CD1c-positive myeloid dendritic cell (primary cell): ENCODE measurements at regions not wholly inside any gene's neighbourhood (a gene's known extent, or its start where the extent isn't known, plus 50 kb on each side); places are given as distances from the start of the nearest gene placed in this dataset.

Experiments used
- DNase-seq: peaks from one replicate; pipeline ENCODE4 v3.0.0-alpha.2; 2016; ENCODE audit errors: extremely low spot score

DNA sequence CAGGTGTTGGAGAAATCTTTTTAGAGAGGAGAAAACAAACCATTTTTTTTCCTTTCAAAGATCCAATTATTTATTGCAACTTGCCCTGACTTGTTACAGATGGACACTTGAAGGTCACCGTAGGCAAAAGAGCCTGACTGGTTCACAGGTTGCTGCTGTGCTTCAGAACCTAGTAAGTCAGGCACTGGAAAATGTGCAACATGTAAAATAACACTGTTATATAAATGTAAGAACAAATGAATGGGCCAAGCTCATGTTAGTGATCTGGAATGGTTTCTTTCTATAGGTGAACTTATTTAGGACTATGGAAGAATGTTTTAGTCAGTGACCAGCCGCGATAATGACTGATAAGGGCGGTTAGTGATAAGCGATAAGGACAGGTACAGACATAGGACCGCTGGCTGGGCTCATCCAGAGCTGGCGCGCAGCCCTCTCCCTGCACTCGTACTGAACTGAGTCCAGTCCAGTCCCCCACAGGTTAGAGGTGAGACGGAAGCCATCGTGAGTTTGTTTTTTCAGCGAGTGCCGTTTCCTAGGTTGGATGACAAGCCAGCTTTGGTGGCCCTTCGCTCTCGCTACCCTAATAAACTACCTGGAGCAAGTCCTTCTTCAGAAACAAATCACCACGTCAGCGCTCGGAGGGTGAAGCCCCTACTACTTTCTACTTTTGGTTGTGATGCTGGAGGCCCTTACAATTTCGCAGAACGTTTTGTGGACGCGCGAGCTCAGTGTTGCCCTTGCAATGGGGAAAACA lies 94.4 kb upstream of the PRDM1 start:
- DNase-seq: no peak

DNA sequence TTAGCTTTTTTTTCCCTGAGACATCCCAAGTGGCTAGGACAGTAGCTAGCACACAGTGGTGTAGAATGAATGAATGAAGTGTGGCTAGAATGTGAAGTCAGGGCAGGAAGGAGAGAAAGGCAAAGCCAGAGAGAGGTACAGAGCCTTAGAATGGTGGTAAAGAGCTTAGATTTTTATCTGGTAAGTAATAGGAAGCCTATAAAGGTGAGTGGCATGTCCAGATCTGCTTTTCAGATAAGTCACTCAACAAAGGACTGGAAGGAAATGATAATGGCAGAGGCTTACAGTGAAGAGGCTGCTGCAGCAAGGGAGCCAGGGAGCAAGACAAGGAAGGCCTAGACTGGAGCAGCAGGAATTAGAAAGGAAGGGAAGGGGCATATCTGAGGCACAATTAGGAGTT lies 96.0 kb upstream of the PRDM1 start:
- DNase-seq: no peak

DNA sequence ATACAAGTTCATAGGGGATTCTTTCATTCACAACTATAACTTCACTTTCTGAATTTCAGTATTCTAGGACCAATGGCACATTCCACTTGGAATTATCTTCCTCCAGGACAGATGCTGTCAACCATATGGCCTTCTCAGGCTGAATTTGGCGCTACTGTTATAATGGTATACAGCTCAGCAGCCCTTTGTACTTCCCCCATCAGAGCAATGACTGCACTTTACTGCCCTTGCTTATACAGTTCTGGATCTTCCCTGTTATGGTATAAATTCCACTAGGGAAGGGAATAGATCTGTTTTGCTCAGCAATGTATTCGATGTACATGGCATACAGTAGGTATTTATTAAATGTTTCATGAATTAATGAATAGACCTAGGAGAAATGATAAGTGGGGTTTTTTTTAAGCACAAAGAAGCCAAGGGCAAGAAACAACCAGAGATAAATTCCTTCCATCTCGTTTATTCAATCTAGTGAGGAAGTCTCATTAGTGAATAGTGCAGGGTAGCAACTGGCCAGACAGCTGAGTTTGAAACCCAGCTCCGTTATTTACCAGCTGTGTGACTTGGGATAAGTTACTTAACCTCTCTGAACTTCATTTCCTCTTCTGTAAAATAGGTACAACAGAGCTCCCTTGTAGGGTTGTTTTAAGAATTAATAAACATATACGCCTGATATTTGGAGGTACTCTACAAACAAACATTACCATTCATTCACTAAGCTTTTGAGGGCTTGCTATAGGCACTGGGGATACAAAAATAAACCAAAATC lies 97.1 kb upstream of the PRDM1 start:
- DNase-seq: no peak

DNA sequence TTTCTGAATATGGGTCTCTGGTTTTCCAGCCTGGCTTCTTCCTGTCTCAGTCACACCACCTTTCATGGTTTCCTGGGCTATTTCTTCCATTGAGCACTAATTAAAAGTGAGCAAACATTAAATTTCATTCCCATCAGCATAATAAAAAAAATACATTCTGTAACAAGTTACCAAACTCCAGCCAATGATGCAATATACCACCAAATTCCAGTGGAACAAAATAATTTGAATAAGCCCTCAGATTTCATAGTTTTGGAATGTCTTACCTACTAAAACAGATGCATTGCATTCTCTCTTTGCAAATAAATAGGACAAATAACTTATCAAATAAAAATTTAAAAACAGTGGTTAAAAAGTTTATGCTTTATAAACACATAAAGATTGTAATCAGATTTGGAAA lies 97.8 kb upstream of the PRDM1 start:
- no peak for DNase-seq

DNA sequence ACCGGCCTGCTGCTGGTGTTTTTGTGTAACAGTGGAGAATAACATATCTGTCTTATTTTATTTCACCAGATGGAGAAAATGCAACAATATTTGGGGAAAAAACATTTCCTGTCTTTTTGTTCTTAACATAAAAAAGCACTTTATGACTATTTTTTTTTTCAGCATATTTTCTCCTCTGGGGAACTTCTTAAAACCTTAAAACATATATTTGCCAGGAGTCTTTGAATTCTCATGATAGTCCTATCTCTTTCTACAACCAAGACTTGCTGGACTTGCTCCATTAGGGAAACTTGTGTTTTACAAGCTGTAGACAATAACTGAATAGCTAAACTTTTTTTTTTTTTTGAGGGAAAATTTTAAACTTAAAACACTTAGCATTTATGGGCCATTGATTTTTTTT lies 98.6 kb upstream of the PRDM1 start:
- no peak for DNase-seq

DNA sequence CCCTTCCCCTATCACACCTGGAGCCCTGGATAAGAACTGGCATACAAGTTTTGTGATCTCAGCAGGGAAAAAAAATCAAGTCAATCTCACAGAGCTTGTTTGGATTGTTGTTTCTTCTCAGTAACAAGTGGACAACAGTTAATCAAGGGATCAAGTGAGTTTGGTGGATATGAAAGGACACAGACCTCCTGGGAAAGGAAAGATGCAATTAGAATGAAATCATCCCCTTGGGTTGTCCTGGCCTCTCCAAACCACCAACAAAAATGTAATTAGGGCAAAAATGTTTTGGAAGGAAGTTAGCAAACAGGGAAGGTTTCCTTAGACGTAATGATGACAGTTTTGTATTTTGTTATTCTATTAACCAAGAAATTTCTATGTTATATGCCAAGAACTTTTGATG lies 99.1 kb upstream of the PRDM1 start:
- no peak for DNase-seq

DNA sequence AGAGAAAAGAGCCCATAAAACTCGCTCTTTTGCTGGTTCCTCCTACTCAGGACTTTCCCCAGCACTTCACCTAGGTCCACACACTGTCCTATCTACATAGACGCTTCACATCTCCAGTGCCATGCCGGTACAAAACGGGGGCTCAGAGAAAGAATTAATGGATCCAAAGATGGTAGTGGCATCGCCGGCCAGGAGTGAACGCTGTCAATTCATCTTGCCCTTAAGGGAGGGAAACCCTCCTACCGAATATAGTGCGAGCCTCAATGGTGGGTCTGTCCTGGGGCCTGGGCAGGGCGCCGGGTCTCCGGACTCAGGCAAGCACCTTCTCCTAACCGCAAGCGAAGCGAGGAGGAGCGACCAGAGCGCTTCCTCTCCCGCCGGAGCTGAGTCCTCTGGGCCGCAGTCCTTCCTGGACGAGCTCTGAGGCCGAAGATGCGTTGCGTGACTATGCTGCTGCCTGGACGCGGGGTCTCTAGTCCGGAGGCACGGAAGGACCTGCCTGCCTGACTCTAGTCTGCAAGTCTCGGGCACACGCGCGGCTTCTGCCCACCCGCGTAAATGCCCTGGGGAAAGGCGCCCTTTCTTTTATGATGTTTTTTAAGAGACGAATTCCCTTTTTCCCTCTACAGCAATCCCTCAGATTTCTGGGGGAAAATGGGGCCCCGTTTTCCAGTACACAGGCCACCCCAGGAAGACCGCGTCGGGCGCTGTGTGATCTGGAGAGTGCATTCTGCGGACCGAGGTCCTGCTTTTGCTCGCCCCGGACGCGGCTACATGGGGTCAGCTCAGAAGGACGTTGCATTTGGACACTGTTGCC lies 100.1 kb upstream of the PRDM1 start:
- DNase-seq: peak; percentile 52

DNA sequence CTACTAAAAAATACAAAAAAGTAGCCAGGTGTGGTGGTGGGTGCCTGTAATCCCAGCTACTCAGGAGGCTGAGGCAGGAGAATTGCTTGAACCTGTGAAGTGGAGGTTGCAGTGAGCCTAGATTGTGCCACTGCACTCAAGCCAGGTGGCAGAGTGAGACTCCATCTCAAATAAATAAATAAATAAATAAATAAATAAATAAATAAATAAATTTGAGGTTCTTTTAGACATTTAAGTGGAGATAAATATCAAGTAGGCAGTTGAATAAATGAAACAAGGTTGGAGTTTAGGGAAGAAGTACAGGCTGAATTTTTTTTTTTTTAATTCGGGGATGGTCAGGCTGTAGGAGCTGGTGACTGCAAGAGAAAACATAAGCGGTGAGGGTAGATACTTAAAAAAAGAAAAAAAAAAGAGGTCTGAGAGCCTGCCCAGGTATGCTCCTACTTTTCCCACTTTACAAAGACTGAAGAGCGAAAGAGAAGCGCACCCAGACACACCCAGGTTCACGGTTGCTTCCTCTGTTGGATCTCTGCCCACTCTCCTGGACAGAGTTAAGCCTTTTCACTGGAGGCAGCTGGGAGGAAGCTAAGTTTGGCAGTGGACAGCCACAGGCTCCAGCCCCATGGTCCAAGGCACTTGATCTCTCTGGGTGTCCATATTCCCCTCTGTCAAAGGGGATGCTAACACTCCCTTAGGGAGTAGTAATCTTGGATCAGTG lies 100.9 kb upstream of the PRDM1 start:
- DNase-seq: peak; percentile 61

DNA sequence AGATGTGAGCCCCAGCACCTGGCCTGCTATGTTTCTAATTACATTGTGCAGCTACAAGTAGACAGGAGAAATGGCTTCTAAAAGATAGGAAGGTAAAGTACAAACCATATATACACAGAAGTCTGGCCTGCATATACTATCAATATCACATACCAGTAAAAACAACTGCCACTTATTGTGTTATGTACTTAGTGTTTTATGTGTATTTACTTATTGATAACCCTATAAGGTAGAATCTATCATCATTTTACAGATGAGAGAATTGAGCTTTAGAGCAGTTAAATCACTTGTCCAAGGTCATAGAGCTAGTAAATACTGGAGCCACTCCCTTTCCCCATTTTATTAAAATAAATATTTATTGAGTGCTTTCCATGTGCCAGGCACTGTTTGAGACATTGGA lies 102.4 kb upstream of the PRDM1 start:
- DNase-seq: no peak

DNA sequence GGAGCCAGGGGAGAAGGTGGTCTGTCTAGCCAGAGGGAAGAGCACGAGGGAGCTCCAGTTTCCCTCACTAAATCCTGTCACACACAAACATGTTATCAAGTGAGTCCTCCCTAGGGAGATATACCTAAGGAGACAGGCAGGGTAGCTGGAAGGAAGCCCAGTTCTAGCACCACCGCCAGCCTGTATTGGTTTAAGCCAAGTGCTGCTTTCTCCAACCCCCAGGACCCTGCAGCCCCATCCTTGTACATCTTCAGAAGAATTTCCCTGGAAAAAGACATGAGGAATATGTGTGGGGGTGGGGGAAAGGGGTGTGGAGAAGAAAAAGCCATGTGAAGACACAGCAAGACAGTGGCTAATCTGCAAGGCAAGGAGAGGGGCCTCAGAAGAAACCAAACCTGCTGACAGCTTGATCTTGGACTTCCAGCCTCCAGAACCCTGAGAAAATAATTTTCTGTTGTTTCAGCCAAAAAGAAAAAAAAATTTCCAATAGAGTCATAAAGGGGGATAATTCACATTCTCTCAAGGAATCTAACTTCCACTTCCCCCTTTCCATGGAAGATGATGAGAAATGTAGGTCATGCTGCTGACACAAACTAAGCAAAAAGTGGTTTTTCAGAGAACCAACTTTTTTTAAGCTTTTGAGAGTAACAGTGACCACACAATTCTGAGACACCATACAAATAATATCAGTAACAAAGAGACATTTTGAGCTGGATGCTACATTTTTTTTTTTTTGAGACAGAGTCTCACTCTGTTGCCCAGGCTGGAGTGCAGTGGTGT lies 103.2 kb upstream of the PRDM1 start:
- DNase-seq: peak; percentile 80

DNA sequence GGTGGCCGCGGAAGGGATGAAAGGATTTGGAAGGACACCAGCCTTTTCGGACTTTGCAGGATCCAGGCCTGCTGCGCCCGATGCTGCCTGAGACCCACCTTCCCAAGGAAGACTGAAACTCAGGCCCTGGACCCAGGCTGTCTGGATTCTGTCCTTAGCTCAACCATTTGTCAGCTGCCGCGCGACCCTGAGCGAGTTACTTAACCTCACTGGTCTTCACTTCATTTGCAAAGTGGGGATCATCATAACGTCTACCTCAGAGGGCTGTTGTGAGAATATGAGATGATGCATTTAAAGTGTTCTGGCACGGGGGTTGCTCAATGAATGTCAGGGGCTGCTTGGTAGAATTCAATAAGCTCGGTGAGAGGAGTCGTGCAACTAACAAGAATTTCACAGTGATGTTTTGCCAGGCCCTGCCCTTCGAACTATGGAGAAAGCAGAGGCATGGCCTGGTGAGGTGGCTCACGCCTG lies 104.2 kb upstream of the PRDM1 start:
- no peak for DNase-seq

DNA sequence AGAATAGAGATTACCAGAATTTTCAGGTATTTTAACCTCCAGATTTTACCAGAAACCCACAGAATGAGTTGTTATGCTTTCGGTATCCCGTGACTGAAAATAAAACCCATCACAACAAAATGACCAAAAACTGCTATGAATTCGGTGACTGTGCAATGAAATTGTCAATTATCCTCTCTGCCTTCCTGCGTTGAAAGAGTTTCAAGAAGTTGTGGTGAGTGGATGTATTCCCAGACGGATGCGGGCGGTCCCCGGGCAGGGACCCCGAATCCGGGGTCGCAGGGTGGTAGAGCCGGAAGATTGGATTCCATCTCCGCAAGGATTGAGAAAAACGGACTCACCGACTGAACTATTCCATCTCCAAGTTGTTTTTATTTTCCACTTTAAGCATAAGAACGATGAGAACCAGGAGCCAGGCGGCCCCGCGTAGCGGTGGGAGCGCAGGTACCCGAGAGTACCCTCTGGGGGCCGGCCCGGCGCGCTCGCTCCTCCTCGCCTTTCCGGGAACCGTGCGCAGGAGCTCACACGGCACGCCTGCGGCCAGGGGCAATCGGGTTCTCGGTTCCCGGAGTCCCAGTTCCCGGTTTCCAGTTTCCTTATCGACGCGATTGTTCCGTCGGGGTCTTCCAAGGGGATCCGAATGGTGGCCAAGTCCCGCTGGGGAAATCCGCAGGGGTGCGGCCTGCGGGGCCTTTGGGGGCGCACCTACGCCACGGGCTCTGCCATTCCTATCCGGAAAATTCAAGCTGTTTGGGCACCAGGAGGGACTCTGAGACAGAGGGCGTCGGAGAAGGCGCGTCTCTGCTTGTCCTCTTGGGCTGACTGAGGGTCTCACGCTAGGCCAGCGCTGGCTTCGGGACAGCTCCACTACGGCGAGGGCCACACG lies 104.9 kb upstream of the PRDM1 start:
- peak; percentile 57 for DNase-seq

DNA sequence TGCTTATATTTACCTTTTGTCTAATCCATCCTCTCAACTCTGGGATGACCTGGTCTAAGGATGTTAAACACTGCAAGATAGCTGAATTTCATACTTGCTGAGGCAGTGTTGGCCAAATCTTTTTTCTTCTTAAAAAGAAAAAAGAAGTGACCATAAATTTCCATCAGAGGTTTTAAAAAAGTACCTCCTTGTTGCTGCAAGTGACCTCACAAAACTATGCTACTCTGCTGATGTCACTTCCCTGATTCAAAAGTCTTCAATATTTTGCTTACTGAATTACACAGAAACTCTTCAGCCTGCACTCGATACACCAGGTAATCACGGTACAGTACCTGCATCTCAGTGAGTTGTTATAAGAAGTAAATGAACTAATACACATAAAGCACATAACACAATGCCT lies 107.2 kb upstream of the PRDM1 start:
- DNase-seq: no peak

DNA sequence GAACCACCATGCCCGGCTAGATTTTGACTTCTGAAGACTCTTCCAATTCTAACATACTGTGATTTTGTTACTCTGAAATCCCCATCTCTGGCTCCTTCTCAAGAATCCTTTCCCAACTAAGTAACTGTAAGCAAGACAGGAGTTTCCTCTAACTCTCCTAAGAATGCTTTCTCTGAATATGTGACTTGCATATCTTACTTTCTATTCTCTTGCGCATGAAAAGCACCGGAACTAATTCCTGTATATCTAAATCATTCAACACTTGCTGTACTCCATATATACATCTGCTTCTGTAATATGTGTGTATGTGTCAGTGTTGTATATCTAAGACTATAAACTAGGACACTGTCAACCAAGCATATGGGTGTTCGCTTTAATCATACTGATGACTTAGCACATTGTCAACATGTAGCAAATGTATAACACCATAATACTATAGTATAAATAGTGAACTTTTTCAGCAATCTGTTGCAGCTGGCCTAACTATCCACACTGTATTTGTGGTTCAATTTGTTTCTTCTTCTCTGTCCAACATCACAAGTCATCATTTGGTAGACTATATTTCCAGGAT lies 108.1 kb upstream of the PRDM1 start:
- DNase-seq: no peak

DNA sequence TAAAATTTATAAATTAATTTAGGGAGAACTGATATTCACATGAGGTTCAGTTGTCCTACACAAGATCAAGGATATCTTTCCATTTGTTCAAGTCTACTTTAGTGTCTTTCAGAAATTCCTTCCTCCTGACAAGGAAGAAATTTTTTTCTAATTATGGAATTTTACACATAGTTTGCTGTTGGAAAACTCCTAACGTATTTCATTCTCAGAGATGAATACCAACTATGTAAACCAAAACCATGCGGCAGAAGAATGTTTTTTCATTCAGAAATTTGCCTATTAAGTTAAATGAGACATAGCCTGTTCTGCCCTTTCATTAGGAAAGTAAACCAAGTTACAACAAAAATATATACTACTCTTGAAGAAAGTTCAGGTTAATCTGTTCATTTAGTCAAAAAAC lies 111.2 kb upstream of the PRDM1 start:
- no peak for DNase-seq

DNA sequence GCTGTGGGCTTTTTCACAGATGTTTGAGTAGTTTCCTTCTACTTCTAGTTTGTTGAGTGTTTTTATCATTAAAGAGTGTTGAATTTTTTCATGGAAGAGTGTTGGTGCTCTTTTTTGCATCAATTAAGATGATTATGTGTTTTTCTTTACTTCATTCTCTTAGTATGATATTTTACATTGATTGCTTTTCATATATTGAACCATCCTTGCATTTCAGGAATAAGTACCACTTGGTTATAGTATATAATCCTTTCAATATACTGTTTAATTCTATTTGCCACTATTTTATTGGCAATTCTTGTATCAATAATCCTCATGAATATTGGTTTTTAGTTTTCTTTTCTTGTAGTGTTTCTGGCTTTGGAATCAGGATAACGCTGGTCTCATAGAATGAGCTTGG lies 113.7 kb upstream of the PRDM1 start:
- no peak for DNase-seq

DNA sequence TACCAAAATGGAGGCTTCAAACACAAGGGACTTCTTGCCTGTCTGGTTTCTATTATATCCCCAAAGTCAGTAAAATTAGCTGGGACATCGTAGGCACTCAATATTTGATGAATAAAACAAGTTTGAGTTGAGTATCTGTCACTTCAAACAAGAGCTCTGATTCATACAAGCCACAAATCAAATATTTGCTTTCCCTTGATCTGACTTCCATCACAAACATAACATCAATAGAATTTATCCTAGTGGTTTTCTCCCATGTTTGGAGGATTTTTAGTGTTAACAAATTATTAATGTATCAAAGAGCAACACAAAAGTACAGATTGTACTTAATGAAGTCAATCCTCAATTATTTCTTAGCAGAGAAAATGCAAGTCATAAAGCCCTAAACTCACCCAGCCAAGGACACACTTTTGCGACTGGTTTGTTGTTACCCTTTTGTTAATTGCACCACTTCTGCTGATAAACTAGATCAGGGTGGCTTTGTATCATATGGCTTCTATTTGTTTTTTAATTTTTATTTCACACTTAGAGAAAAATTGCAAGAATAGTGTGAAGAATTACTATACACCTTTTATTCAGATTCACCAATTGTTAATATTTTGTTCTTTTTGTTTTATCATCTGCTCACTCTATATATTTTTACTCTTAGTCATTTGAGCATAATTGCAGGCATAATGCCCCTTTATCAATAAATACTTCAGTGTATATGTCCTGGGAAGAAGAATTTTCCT lies 117.4 kb upstream of the PRDM1 start:
- DNase-seq: no peak

DNA sequence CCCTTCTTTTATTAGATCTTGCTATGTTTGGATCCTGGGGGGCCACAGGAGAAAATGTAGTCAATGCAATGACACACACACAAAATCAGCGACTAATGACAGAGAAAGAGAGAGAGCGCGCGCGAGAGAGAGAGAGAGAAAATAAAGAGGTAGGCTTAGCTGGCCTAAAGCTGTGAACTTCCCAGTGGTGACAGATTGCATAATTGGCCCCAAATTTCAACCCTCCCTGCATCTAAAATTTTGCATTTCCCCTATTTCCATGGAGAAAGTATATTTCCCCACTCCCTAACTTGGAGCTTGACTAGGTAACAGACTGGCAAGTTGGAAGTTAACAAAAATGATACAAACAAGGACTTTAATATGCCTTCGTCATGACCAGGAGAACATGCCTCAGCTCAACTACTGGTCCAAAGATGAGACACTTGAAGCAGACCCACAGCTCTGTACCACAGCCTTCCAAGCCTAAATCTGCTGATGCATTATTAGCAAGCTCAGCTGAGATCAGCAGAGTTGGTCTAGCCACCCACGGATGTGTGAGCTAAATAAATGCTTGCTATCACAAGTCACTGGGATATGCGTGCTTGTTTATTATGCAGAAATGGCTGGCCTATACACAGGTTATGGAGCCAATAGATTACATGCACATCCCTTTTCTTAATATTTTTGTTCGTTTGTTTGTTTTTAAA lies 118.1 kb upstream of the PRDM1 start:
- no peak for DNase-seq
